SK-N-MC (cell line): ENCODE measurements at regions not wholly inside any gene's neighbourhood (a gene's known extent, or its start where the extent isn't known, plus 50 kb on each side); places are given as distances from the start of the nearest gene placed in this dataset.

Experiments used
- FOXP2 ChIP-seq: optimal IDR thresholded peaks from 2 replicates; pipeline ENCODE3; 2011; ENCODE audit warnings: mild to moderate bottlenecking, moderate library complexity; ENCODE audit not compliant: insufficient read depth; ENCODE audit errors: extremely low read length, control extremely low read depth
- POLR2AphosphoS5 ChIP-seq: IDR thresholded peaks from 2 replicates; pipeline ENCODE4 v1.6.1; 2012; ENCODE audit warnings: mild to moderate bottlenecking, low read depth, low read length, borderline replicate concordance

- TF ChIP-seq FOXP2: no peak
- no peak for TF ChIP-seq POLR2AphosphoS5
Measured at GRCh38 chr1:8216005-8216404, 101.9 kb upstream of the SLC45A1 start.
